Stimulated activated CD8-positive, alpha-beta memory T cell treated with anti-CD3 and anti-CD28 coated beads, Interleukin-15, amount 100 ng/mL, for 48 hours (primary cell): ENCODE measurements at regions not wholly inside any gene's neighbourhood (a gene's known extent, or its start where the extent isn't known, plus 50 kb on each side); places are given as distances from the start of the nearest gene placed in this dataset.

Experiments
- DNase-seq, 2 donors: peaks; one replicate each; pipeline ENCODE4 v3.0.0-alpha.2; 2020; ENCODE audit warnings: low read depth in 2 of 2

DNA sequence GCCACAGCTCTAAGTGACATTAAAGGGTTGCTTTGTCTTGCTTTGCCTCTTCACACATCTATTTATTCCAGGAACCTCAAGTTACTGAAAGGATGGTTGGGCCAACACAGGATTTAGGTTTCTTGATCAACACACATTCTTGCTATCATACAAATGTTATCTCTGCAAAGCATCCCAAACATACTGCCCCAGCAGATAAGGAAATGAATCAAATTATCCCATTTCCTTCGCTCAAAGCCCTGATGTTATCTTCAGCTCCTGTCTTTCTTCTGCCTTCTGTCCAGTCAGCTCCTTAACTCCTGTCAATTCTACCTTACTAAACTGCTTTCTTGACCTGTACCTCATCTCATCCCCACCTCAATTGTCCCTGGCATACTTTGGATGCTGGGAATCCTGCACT is 355.9 kb upstream of the TENM4 start:
- DNase-seq, result no peak

DNA sequence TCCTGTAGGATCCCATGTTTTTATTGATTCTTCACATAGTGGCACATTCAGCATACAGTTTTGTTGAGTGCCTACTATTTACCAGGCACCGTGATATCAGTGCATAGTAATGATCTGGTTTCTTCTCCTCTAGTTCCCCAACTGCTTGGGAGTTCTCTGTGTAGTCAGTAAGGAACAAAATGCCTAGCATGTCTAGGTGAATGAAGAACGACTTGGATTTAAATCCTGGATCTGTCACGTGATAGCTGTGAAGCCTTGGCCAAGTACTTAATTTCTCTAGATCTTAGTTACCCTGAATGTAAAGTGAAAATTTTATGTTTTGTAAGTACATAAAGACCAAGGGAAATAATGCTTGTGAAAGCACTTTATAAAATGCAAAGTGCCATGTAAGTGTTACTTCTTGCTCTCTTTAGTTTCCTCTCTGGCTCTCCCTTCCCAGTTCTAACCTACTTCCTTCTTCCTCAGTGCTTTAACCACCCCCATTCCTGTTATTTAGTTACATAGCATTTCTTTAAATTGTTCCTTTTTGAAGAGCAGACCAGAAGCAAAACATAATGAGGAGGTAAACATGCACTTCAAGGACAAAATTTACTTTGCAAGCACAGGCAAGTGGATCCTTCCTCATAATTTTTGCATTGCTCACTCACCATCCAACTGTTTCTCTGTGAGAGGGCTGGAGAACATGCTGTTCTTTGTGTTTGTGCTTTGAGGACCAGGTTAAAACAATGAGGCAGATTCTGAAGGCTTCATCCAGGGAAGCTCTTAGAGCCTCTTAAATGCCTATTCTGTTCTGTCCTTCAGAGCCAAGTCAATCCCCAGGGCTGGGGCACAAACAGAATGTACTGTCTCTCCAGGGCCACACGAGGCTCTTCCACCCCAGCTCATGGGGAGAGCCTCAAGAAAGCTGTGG is 353.9 kb upstream of the TENM4 start:
- DNase-seq, result no peak

DNA sequence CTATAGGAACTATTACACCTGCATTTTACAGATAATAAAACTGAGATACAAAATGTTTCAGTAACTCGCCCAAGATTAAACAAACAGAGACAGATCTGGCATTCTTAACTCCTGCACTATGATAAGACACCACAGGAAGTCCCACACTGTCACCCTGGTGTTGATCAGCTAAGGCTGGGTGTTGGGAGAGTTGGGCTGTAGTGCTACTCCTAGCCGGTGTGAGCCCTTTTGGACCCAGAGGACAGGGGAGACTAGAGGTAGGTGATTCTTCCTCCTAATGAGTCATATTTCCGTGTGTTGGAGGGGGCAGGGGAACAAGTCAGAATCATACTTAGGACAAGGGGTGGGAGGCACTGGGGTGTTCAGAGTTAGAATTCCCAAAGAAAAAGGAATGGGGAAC is 353.2 kb upstream of the TENM4 start:
- DNase-seq, result no peak

DNA sequence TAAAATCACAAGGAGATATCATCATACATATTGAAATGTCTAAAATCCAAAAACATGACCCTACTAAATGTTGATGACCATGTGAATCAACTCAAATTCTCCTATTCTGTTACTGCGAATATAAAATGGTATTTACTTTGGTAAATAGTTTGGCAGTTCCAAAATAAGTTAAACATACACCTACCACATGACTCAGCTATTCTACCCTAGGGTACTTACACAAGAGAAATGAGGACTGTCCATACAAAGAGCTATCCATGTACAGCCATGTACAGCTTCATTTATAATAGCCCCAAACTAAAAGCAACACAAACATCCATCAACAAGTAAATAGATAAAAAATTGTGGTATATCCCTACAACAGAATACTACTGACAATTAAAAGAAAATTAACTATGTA is 346.1 kb upstream of the TENM4 start:
- DNase-seq, result no peak

DNA sequence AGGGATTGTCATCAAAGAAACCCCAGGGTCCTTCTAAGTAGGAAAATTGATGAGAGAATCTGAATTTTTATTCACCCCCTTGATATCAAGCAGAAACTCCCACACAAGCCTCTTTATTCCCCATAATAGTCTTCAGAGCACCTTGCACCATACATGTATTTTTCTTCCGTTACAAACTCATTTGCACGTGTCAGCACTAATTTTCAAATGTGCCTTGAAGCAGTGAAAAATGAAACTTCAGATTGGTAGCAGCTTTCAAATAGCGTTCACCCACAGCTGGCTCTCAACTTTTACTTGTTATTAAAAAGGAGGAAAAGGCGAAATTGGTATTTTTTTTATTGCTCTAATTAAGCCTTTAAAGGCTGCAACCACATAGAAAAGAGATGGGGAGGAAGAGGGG is 343.0 kb upstream of the TENM4 start:
- DNase-seq, result no peak

DNA sequence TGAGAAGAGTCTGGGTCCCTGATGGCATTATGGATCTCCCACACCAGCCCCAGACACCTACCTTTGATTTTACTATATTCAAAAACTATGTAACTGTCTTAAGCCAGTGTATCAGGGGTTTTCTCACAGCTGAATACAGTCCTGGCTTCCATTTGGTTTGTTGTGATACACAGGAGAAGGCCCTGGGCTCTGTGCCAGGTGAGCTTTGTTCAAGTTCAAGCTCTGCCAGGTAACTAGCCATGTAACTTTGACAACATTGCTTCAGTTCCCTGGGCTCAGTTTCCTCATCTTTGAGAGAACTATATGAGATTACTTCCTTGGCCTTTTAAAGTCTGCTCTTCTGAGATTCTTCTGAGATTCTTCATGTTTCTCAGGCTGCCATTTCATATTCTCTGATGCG is 327.5 kb upstream of the TENM4 start:
- no peak for DNase-seq

DNA sequence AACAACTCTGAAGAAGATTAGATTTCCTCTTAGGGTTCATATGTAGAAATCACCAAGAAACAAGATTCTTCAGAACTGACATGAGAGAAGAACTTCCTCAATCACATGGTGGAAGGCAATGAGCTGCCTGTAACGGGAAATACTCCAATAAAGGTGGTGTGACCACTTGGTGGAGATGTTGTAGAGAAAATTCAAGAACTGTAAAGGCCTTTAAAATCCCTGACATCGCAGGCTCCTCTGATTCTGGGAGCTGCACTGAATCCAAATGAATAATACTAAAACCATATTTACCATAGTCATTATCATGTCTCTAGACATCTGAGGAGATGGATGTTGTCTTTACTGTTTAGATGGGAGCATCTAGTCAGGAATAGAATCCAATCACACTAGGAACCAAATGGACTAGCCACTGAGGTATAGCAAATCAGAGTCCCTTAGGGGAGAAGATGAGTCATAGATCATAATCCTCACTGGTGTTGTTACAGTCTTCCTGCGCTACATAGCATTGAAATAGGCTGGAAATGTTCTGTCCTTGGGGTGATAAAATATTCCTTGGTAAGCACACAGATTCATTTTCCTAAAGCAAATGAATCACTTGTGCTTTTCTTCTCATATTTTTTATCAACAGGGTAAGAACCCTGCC is 321.6 kb upstream of the TENM4 start:
- no peak for DNase-seq

DNA sequence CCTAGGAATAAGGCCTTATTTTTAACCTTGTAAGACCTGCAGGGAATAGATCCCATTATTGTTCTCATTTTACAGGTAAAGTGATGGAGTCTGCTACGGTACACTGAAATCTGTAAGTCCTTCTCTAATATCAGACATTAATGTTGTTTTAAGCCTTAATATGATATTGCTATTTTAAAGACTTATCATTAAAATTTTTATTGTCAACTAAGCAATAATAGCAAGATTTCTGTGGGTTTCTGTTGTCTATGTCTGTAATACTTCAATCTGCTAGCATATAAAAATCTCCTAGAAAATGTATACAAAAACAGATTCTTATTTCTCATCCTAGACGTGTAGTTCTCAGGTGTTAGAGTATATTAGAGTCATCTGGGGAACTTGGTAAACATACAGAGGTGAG is 317.5 kb upstream of the TENM4 start:
- DNase-seq, result no peak

DNA sequence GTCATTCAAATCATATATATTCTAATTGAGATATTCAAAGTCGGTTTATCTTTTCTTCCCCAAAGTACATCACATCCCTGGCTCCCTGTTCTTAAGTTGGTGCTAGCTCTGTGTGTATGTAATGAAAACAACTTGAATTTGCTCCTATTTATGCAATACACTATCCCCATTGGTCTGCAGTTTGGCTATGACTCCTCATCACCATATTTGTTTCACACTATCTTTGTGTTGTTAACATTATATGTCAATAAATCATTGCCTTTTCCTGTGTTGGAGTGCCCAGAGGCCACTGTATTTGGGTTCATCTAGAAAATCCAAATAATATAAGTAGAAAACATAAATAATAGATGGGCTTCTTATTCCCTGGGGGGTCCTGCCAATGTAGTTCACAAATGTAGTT is 306.6 kb upstream of the TENM4 start:
- DNase-seq, result no peak

DNA sequence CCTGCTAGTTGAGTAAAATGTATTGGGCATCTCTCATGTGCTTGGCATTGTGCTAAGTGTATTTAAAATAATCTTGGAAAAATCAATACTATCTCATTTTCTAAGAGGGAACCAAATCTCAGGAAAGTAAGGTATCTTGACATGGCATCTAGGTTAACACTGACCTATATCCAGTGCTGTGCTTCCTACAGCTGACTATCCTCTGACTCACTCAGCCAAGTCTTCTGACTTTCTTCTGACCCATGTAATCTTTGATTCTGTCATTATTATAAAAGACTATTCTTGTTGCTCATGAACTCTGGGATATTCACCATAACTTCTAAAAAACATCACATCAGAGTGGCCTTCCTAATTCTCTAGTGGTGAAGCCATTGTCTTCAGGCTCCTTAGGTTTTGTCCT is 304.1 kb upstream of the TENM4 start:
- DNase-seq, result no peak

DNA sequence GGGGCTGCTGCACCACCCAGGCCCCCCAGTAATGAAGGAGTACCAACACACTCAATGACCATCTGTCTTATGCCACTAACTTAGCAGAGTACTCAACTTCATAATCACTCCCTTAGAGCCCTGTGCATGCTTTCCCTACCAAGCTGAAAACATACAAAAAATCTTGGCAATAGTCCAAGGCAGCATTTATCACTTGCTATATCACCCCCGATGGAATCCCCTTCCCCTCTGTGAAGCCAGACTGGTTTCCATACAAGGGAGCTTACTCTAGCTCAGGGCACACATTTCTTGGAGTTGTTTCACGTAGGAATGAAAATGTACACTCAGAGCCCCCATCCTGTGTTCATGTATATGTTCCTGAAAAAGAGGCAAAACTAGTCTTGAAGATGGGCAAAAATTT is 301.3 kb upstream of the TENM4 start:
- no peak for DNase-seq

DNA sequence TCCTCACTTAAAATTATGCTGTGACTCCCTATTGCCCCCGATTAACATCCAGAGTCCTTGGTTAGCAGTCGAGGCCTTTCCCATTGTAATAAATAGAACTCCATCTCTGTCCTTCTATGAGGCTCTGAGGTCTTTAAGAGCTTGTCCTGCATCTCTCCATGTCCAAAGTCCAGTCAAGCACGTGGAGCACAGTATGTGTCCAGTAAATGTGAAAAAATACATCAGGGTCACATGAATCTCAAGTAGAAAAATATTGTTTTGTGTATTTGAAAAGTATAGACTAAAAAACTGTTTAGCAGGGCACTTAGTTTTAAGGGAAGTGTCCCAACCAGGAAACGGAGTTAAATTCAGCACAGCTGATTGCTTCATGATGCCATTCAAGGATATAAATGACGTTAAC is 298.8 kb upstream of the TENM4 start:
- DNase-seq, result no peak

DNA sequence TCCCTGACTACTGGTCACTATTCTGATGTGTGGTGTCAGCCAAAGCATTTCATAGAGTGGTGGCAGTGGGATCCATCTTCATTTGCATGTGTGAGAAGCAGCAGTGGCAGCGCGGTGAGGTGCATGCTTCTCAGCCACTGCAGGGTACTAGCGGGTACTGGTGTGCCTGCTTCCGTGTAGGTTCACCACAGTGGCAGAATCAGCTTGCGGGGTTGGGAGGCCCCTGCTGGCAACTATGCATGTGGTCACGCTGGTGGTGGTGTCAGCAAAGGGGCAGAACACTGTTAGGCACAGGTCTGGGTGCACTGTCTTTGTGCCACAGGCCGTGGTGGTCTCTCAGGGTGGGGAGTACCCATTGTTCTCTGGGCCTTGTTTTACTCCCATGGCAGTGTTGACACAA is 286.4 kb upstream of the TENM4 start:
- no peak for DNase-seq

DNA sequence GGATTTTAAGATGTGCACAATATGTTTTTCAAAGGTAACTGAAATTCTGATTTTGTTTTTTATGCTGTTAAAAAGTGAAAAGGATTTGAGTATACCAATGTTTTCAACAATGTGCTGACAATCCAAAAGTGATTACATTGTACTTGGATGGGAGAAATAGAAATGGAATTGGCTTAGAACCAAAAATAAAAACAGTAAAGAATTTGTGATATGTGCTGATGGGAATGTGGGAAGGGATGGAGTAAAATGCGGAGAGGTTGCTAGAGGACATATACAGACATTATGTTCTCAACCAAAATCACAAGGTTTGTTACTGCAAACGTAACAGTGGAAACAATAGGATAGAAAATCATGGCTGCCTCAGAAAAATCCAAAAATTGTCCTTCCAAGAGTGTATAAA is 279.3 kb upstream of the TENM4 start:
- DNase-seq, result no peak

DNA sequence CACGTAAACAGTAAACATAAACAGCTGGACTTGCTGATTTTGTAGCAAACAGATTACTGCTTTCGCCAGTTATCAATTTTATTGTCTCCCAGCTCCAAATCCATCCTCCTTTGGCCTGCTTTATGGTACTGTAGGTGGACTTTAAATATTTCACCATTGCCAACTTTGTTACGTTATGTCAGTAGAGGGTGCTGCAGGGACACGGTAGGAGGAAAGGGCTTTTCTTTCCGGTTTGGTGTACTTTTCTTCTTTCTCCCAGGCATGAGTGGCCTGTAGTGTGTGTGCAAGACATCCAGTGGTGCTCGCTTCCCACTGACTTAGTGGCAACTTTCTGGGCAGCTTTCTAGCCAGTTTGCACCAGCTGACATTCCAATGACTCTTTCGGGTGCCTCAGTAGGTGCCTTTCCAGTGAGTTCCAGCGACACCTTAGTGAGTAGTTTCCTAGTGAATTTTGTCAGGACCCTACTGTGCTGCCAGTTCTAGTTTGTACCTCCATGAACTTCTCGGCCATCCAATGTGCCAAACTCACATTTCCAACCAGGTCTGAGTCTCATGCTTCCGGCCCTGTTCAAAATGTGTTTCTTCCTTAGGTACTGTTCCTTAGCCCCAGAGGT is 267.6 kb upstream of the TENM4 start:
- DNase-seq, result no peak

DNA sequence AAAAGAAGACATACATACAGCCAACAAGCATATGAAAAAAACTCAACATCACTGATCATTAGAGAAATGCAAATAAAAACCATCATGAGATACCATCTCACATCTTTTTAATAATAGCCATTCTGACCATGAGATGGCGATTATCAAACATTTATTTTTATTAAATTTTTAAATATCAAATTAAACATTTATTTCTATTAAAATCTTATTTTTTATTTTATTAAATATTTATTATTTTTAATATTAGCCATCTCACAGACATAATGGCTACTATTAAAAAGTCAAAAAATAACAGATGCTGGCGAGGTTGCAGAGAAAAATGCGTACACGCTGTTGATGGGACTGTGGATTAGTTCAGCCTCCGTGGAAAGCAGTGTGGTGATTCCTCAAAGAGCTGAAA is 264.8 kb upstream of the TENM4 start:
- DNase-seq, result no peak

DNA sequence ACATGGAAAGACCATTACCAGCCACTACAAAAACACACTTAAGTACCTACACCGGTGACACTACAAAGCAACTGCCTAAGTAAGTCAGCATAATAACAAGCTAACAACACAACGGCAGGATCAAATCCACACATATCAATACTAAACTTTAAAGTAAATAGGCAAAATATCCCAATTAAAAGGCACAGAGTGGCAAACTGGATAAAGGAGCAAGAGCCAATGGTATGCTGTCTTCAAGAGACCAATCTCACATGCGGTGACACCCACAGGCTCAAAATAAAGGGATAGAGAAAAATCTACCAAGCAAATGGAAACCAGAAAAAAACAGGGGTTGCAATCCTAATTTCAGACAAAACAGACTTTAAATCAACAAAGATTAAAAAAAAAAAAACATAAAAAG is 261.5 kb upstream of the TENM4 start:
- DNase-seq, result no peak

DNA sequence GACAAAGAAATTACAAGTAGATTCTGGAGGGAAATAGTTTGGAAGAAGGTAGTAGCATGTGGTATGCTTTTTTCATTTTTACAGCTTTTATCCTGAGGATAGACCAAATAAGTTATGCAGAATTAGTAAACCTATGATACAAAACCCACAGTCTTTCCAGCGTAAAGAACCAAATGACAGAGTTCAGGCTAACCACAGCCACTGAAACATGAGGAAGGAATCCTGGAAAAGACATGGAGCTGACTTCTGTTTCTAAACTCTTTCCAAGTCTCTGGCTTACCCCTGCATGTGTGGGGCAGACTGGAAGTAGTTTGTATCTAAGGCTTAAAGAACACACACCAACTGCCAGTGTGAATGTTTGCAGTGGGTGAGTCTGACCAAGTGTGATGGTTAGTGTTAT is 258.4 kb upstream of the TENM4 start:
- DNase-seq, result no peak

DNA sequence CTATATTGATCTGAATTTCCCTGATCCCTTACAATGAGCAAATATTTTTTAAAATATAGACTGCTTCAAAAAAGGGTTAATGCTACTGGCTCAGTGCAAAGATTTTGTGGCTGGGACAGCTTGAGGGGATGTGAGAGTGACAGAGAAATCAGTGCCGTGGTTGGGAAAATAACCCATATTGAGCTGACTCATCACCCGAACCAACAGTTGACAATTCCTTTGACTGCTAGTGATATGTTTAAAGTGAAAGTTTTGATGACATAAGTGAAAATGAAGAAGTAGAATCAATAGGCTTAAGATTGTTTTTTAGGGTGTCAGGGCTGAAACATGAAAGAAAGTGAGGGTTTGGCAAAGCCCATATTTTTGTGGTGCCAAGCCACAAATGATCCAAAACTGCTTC is 257.1 kb upstream of the TENM4 start:
- no peak for DNase-seq

DNA sequence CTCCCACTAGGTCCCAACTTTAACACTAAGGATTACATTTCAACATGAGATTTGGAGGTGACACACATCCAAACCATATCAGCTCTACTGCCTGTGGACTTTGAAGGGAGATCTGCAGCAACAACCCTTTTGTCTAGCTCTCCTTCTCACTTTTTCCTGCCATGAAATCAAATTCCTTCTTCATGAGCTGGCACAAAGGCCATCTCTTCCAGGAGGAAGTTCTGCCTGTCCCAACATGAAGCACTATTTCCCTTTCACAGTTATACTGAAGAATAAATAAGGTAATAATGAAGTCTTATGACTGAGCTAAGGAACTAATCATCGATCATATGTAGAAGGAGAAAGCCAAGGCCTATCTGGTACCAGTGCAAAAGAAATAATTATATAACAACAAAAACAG is 253.5 kb upstream of the TENM4 start:
- no peak for DNase-seq

DNA sequence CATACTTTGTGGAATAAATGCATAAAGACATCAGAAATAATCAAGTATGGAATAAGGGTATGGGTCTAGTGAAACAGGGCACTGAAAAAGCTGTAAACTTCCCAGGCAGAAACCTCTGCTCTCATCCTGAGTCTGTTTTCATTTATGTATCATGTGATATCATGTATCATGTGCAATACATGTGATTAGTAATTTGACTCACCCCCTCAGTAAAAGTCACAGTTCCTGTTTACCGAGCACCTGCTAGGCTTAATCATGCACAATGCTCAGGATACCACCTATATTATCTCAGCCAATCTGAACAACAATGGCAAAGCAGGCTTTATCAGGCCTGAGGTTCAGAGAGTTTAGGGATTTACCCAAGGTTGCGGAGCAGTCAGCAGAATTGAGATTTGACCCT is 250.6 kb upstream of the TENM4 start:
- no peak for DNase-seq

DNA sequence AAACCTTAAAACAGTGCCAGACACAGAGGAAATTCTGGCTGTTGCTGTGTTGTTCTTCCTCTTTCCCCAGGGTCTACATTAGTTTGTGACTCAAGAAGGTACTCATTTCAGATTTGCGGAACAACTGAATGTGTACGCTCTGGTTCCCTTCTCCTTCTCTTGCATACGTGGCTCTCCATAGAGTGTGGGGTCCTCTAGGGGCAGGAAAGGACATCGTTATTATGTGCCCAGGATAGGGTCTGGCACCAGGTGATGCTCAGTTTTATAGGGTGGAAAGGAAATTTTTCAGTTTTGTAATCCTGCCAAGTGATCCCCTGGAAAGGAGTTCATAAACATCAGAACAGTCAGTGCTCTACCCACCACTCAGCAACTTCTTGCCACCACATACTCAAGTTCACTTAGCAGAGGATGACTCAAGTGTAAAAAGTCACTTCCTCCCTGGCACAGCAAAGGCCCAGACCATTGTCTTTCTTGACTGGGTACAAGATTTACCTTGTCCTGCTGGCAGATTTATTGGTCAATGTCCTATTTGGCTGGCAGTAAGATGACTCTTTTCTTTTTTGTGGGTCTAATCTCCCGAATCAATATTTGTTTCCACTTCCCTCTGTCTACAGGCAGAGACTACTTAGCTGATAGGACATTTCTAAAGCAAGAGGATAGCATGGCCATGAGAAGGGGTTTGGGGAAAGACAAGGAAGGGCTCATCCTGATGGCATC is 246.0 kb upstream of the TENM4 start:
- no peak for DNase-seq

DNA sequence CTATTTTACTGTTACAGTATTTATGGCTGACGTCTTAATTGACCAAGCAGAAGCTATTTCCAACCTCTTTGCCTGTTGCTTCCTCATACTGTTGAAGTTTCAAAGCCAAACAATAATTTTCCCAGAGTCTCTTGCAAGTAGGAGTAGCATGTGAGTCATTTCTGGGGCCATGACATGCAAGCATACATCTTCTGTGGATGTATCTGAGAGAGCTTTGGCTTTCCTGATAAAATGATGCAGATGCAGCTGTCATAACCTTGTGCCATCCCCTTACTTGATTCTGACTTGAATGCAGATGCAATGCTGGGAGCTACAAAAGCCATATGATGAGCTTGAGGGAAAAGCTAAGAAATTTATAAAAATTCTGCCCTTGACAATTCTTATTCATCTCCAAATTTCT is 243.1 kb upstream of the TENM4 start:
- DNase-seq, result no peak
